ENCODE measurements at regions not wholly inside any gene's neighbourhood (a gene's known extent, or its start where the extent isn't known, plus 50 kb on each side); places are given as distances from the start of the nearest gene placed in this dataset.

GRCh38 chr10:44635176-44635575, 250.3 kb upstream of the CXCL12 start:
- Histone ChIP-seq H3K27me3 (no peaks in the 10 kb centered on the region), H3K4me1 (no peaks in the 10 kb centered on the region), H3K4me3 (no peak overlapping the region), H3K27ac (no peak overlapping the region), H3K36me3 (no peaks in the 10 kb centered on the region), H3K9me3 (peaks cover 0 to 5% (median 0%) of the 10 kb centered on the region in 3 donors)
- 86 to 100% methylated on average over 1 of the region's 1 CpG for WGBS, 2 donors (ENCODE audit: low coverage in 1 of 2)
- ATAC-seq: no peak
- TF ChIP-seq EP300 (IDR thresholded peaks at IDR 0.05) (no peak), POLR2AphosphoS5 (IDR thresholded peaks at IDR 0.05) (no peak), POLR2A (IDR thresholded peaks at IDR 0.05) (no peak)
- TF ChIP-seq, protein P1, sequence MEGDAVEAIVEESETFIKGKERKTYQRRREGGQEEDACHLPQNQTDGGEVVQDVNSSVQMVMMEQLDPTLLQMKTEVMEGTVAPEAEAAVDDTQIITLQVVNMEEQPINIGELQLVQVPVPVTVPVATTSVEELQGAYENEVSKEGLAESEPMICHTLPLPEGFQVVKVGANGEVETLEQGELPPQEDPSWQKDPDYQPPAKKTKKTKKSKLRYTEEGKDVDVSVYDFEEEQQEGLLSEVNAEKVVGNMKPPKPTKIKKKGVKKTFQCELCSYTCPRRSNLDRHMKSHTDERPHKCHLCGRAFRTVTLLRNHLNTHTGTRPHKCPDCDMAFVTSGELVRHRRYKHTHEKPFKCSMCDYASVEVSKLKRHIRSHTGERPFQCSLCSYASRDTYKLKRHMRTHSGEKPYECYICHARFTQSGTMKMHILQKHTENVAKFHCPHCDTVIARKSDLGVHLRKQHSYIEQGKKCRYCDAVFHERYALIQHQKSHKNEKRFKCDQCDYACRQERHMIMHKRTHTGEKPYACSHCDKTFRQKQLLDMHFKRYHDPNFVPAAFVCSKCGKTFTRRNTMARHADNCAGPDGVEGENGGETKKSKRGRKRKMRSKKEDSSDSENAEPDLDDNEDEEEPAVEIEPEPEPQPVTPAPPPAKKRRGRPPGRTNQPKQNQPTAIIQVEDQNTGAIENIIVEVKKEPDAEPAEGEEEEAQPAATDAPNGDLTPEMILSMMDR (IDR thresholded peaks at IDR 0.05): no peak

- H3K4me1 ChIP-seq: no peaks in the 10 kb centered on the region
- TF ChIP-seq POLR2A (IDR thresholded peaks at IDR 0.05) (no peak), POLR2AphosphoS5 (IDR thresholded peaks at IDR 0.05) (no peak)
- TF ChIP-seq, protein P1 (IDR thresholded peaks at IDR 0.05): no peak
- WGBS, 2 donors (ENCODE audit: low coverage in 1 of 2): 80 to 88% methylated on average over 2 to 3 of the region's 3 CpGs
- no peaks in the 10 kb centered on the region for H3K27me3 ChIP-seq
- no peak overlapping the region for H3K27ac ChIP-seq
- no peak overlapping the region for H3K4me3 ChIP-seq
- no peaks in the 10 kb centered on the region for H3K36me3 ChIP-seq
- no peak for ATAC-seq
- H3K9me3 ChIP-seq: peaks cover 0 to 5% (median 0%) of the 10 kb centered on the region in 3 donors
These were observed 251.7 kb upstream of the CXCL12 start for GRCh38 chr10:44636625-44637024.

DNA sequence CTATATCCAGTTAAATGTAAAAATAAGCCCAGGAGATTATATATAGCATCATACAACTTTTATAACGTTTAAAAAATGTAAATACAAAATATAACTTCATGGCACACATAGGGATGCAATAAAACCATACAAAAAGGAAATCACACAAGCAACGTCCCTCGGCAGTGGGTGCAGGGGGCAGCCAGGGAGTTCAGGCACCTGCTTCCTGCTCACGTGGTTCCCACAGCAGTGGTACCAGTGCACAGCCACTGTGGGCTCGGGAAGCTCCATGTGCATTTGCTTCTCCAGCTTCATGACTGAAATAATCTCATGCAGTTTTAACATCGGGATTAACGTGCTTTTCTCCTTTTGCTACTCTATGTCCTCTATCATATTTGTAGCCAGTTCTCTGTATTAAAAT, 255.5 kb upstream of the CXCL12 start:
- Histone ChIP-seq H3K27ac (no peak overlapping the region), H3K9me3 (no peaks in the 10 kb centered on the region), H3K4me3 (no peak overlapping the region), H3K4me1 (no peaks in the 10 kb centered on the region), H3K36me3 (no peaks in the 10 kb centered on the region), H3K27me3 (no peaks in the 10 kb centered on the region)
- TF ChIP-seq POLR2AphosphoS5 (IDR thresholded peaks at IDR 0.05) (no peak), EP300 (IDR thresholded peaks at IDR 0.05) (no peak), POLR2A (IDR thresholded peaks at IDR 0.05) (no peak)
- TF ChIP-seq, protein P1 (IDR thresholded peaks at IDR 0.05): no peak
- 47 to 64% methylated on average over 7 of the region's 7 CpGs for WGBS, 2 donors (ENCODE audit: low coverage in 1 of 2)
- ATAC-seq: no peak

GRCh38 chr10:44647473-44647872, 262.6 kb upstream of the CXCL12 start:
- WGBS, 2 donors (ENCODE audit: low coverage in 1 of 2): no CpG with 5 or more reads among the region's 2 CpGs
- Histone ChIP-seq H3K4me1 (peaks cover 0 to 15% (median 0%) of the 10 kb centered on the region in 3 donors), H3K36me3 (no peaks in the 10 kb centered on the region), H3K27me3 (no peaks in the 10 kb centered on the region), H3K9me3 (no peaks in the 10 kb centered on the region), H3K4me3 (no peak overlapping the region), H3K27ac (no peak overlapping the region)
- no peak for ATAC-seq
- TF ChIP-seq EP300 (IDR thresholded peaks at IDR 0.05) (no peak), POLR2A (IDR thresholded peaks at IDR 0.05) (no peak), POLR2AphosphoS5 (IDR thresholded peaks at IDR 0.05) (no peak)
- TF ChIP-seq, protein P1 (IDR thresholded peaks at IDR 0.05): no peak

- Histone ChIP-seq H3K27me3 (no peaks in the 10 kb centered on the region), H3K27ac (no peak overlapping the region), H3K9me3 (no peaks in the 10 kb centered on the region), H3K4me1 (peaks cover 0 to 15% (median 0%) of the 10 kb centered on the region in 3 donors), H3K4me3 (no peak overlapping the region), H3K36me3 (no peaks in the 10 kb centered on the region)
- TF ChIP-seq POLR2A (IDR thresholded peaks at IDR 0.05) (no peak), EP300 (IDR thresholded peaks at IDR 0.05) (no peak), POLR2AphosphoS5 (IDR thresholded peaks at IDR 0.05) (no peak)
- TF ChIP-seq, protein P1 (IDR thresholded peaks at IDR 0.05): no peak
- 36 to 52% methylated on average over 7 to 10 of the region's 10 CpGs for WGBS, 2 donors (ENCODE audit: low coverage in 1 of 2)
- ATAC-seq: no peak
These were observed 263.1 kb upstream of the CXCL12 start for GRCh38 chr10:44647877-44648542.
